Omental fat pad (tissue), 3 donors: ENCODE measurements at regions not wholly inside any gene's neighbourhood (a gene's known extent, or its start where the extent isn't known, plus 50 kb on each side); places are given as distances from the start of the nearest gene placed in this dataset.

Experiments
- ATAC-seq: fragments of 150-250 bp; one replicate; pipeline ENCODE4 v1.9.1; 2016; ENCODE audit warnings: mild to moderate bottlenecking, moderate library complexity; ENCODE audit not compliant: low FRiP score
- DNase-seq: peaks from one replicate; pipeline ENCODE4 v3.0.0-alpha.2; 2019; ENCODE audit warnings: low spot score
- CTCF ChIP-seq, 3 donors: fragments of 450-650 bp; IDR thresholded peaks; one replicate each; pipeline ENCODE4 v1.5.1; 2016 to 2017; ENCODE audit warnings: antibody characterized with exemption in 3 of 3, mild to moderate bottlenecking in 3 of 3, moderate library complexity in 2 of 3

DNA sequence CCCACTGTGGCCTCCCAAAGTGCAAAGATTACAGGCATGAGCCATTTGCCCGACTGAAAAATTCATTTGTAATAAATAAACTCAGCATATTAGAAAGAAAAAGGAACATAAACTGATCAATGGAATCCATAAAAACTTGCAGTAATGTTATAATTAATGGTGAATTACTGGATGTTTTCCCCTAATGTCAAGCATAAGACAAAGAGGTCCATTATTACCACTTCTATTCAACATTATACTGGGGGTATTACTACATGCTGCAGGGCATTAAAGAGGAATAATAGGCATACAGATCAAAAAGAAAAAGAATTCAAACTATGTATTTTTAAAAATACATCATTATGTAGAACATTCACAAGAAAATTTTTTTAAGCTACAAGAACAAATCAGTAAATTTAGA, 926.8 kb downstream of the LRFN5 start:
- DNase-seq (no peak), ATAC-seq (no peak)
- TF ChIP-seq CTCF (IDR thresholded peaks at IDR 0.05): no peak

GRCh38 chr14:42532194-42532593, 925.5 kb downstream of the LRFN5 start:
- no peak for DNase-seq
- ATAC-seq: no peak

GRCh38 chr14:42527141-42527540, 920.5 kb downstream of the LRFN5 start:
- no peak for DNase-seq
- TF ChIP-seq CTCF (IDR thresholded peaks at IDR 0.05): no peak
- ATAC-seq: no peak

More at GRCh38 chr14:42532194-42532593, 925.5 kb downstream of the LRFN5 start:
- TF ChIP-seq CTCF (IDR thresholded peaks at IDR 0.05): no peak

DNA sequence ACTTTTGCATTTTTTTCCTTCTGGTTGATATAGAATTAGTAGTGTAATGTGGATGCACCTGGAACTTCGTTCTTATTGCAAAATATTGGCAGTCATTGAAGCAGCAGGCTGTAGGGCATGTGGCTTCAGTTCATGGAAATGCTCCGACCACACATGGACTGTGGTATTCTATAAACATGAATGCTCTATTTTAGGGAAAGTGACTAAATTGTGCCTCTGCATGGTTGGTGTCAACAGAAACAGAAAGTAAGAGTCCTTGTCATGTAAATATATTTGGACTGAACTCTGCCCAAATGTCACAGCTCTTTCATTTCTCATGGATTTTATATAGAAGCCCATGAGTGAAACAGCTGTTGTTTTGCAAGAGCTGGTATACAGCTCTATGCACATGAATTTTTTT, 917.0 kb downstream of the LRFN5 start:
- ATAC-seq (no peak), DNase-seq (no peak)
- no peak for TF ChIP-seq CTCF (IDR thresholded peaks at IDR 0.05)

GRCh38 chr14:42517806-42518500, 911.3 kb downstream of the LRFN5 start:
- ATAC-seq (no peak), DNase-seq (no peak)
- TF ChIP-seq CTCF (IDR thresholded peaks at IDR 0.05): no peak

DNA sequence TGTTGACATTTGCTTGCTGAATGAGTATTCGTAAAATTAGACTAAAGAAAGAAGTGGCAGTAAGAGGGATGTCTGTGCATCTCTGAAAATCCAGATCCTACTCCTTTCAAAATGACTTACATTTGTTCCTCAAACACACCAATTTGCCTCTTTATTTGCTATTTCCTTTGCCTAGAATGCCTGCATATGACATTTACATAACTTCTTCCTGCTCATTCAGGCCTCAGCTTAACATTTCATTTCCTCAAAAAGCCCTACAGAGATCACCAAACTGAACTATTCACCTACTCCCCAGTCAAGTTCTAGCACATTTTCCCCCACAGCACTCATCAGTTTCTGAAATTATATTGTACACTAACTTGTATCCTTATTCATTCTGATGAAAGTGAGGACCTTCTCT, 907.2 kb downstream of the LRFN5 start:
- no peak for ATAC-seq
- DNase-seq: no peak
- no peak for TF ChIP-seq CTCF (IDR thresholded peaks at IDR 0.05)

GRCh38 chr14:42510071-42510470, 903.4 kb downstream of the LRFN5 start:
- no peak for TF ChIP-seq CTCF (IDR thresholded peaks at IDR 0.05)
- no peak for ATAC-seq
- DNase-seq: no peak
